CD4-positive, alpha-beta memory T cell (primary cell): ENCODE measurements at regions not wholly inside any gene's neighbourhood (a gene's known extent, or its start where the extent isn't known, plus 50 kb on each side); places are given as distances from the start of the nearest gene placed in this dataset.
"Not testable (repeated sequence)": the region's sequence is repeated elsewhere in the genome, so short reads cannot be mapped to it uniquely, and the experiment has no call there.

ENCODE experiments used
- CTCF ChIA-PET: fragments of 350-600 bp; sonication (Branson Sonifier 250); formaldehyde crosslinking; loops from one replicate; lab custom pipeline; 2021; ENCODE audit warnings: inconsistent platforms; ENCODE audit not compliant: partially characterized antibody; lab: Charles Lee
- POLR2A ChIA-PET: fragments of 350-600 bp; sonication (Branson Sonifier 250); formaldehyde crosslinking; loops from one replicate; lab custom pipeline; 2021; ENCODE audit not compliant: partially characterized antibody; lab: Charles Lee
- DNase-seq, 5 donors: peaks; one replicate each; pipeline versions ENCODE4 v3.0.0 to v3.0.0-alpha.2; 2020 to 2022; ENCODE audit warnings: mixed read lengths in 1 of 5
- H3K27ac ChIP-seq: one replicate; pipeline ENCODE4 v1.7.0; 2013; ENCODE audit warnings: low read depth, low read length
- H3K27me3 ChIP-seq: 2 replicates; pipeline ENCODE4 v1.7.0; 2013; ENCODE audit warnings: mild to moderate bottlenecking, low read length, moderate library complexity; ENCODE audit not compliant: insufficient read depth
- H3K36me3 ChIP-seq: 2 replicates; pipeline ENCODE4 v1.7.0; 2013; ENCODE audit warnings: mild to moderate bottlenecking, low read length, moderate library complexity; ENCODE audit not compliant: insufficient read depth
- H3K4me1 ChIP-seq: 2 replicates; pipeline ENCODE4 v1.7.0; 2013; ENCODE audit warnings: mild to moderate bottlenecking, low read length, moderate library complexity; ENCODE audit not compliant: insufficient read depth
- H3K4me3 ChIP-seq, 2 donors: one replicate each; pipeline ENCODE4 v1.7.0; 2013; ENCODE audit warnings: low read length in 2 of 2, mild to moderate bottlenecking in 1 of 2
- H3K9me3 ChIP-seq, 2 donors: one replicate each; pipeline ENCODE4 v1.7.0; 2013; ENCODE audit warnings: low read length in 2 of 2, control low read depth in 1 of 2; ENCODE audit not compliant: control insufficient read depth in 1 of 2
- H3K27ac Mint-ChIP-seq, 7 donors: one replicate each; pipeline ENCODE4 v1.8.0; 2020 to 2021; ENCODE audit warnings: mixed read lengths in 7 of 7, mild to moderate bottlenecking in 6 of 7, inconsistent platforms in 3 of 7, moderate library complexity in 3 of 7
- H3K27me3 Mint-ChIP-seq, 2 donors: one replicate each; pipeline ENCODE4 v1.8.0; 2020 to 2021; ENCODE audit warnings: mixed read lengths in 2 of 2
- H3K36me3 Mint-ChIP-seq, 2 donors: one replicate each; pipeline ENCODE4 v1.8.0; 2020 to 2021; ENCODE audit warnings: mixed read lengths in 2 of 2, inconsistent platforms in 1 of 2, mild to moderate bottlenecking in 1 of 2
- H3K4me1 Mint-ChIP-seq, 4 donors: one replicate each; pipeline ENCODE4 v1.8.0; 2020 to 2021; ENCODE audit warnings: mixed read lengths in 4 of 4, mild to moderate bottlenecking in 1 of 4
- H3K4me3 Mint-ChIP-seq, 8 donors: one replicate each; pipeline ENCODE4 v1.8.0; 2020 to 2021; ENCODE audit warnings: mixed read lengths in 8 of 8, mild to moderate bottlenecking in 7 of 8, moderate library complexity in 6 of 8, inconsistent platforms in 3 of 8
- H3K9me3 Mint-ChIP-seq, 8 donors: one replicate each; pipeline ENCODE4 v1.8.0; 2020 to 2021; ENCODE audit warnings: mixed read lengths in 8 of 8, mild to moderate bottlenecking in 5 of 8, inconsistent platforms in 3 of 8, moderate library complexity in 1 of 8
- intact Hi-C: fragments of 100-400 bp; cut with micrococcal nuclease; formaldehyde crosslinking; loops from one replicate; pipeline ENCODE4 v1.15.1; 2023

- H3K4me3 Mint-ChIP-seq, H3K4me1 Mint-ChIP-seq, intact Hi-C loops, H3K27ac ChIP-seq, H3K27me3 Mint-ChIP-seq, H3K36me3 Mint-ChIP-seq, POLR2A ChIA-PET, H3K9me3 ChIP-seq, CTCF ChIA-PET, H3K36me3 ChIP-seq, H3K27ac Mint-ChIP-seq, H3K4me1 ChIP-seq, H3K27me3 ChIP-seq, DNase-seq, H3K4me3 ChIP-seq: not testable (repeated sequence)
- H3K9me3 Mint-ChIP-seq: peaks cover 2 to 13% (median 7%) of the 10 kb centered on the region in 8 donors
Observed at GRCh38 chr21:9572782-9573181, 948.6 kb upstream of the TPTE start.

- intact Hi-C loops, H3K4me3 Mint-ChIP-seq, H3K9me3 Mint-ChIP-seq, H3K27me3 Mint-ChIP-seq, H3K27me3 ChIP-seq, H3K36me3 Mint-ChIP-seq, H3K4me3 ChIP-seq, H3K27ac ChIP-seq, H3K27ac Mint-ChIP-seq, POLR2A ChIA-PET, H3K9me3 ChIP-seq, H3K4me1 ChIP-seq, H3K36me3 ChIP-seq, H3K4me1 Mint-ChIP-seq, DNase-seq, CTCF ChIA-PET: not testable (repeated sequence)
Observed at GRCh38 chr21:9573528-9573927, 947.9 kb upstream of the TPTE start.

GRCh38 chr21:9579275-9579674 lies 942.1 kb upstream of the TPTE start:
- H3K27me3 Mint-ChIP-seq, POLR2A ChIA-PET, H3K4me1 Mint-ChIP-seq, H3K27me3 ChIP-seq, CTCF ChIA-PET, intact Hi-C loops, H3K36me3 Mint-ChIP-seq, DNase-seq, H3K27ac Mint-ChIP-seq, H3K9me3 Mint-ChIP-seq, H3K9me3 ChIP-seq, H3K4me3 Mint-ChIP-seq, H3K36me3 ChIP-seq, H3K4me1 ChIP-seq, H3K4me3 ChIP-seq, H3K27ac ChIP-seq: not testable (repeated sequence)

- H3K27me3 Mint-ChIP-seq, H3K4me1 ChIP-seq, H3K4me3 ChIP-seq, H3K27ac ChIP-seq, H3K36me3 ChIP-seq, H3K9me3 Mint-ChIP-seq, H3K9me3 ChIP-seq, H3K4me3 Mint-ChIP-seq, POLR2A ChIA-PET, H3K27ac Mint-ChIP-seq, H3K27me3 ChIP-seq, H3K4me1 Mint-ChIP-seq, H3K36me3 Mint-ChIP-seq, intact Hi-C loops, CTCF ChIA-PET: not testable (repeated sequence)
- peak in 1 of 5 donors; percentile 31 for DNase-seq
Observed at GRCh38 chr21:9587941-9588340, 933.4 kb upstream of the TPTE start.

DNA sequence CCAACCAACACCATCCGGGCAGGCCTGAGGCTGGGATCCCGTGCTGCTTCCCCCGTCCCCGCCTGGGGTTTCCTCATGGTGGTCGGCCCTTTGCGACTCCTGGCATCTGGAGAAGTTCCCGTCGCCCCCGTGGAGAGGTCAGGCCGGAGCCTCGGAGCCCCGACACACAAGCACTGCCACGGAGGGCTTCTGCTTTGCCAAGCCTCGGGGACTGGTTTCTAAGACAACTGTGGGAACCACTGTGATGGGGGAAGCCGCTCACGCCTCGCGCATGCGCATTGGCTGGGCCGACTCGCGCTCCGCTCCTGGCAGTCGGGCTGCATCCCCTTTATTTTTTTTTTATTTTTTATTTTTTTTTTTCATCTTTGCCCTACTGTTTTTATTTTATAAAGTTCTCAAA lies 928.8 kb upstream of the TPTE start:
- H3K27me3 Mint-ChIP-seq, H3K27ac Mint-ChIP-seq: not testable (repeated sequence)

GRCh38 chr21:9593646-9594045 lies 927.7 kb upstream of the TPTE start:
- H3K4me3 ChIP-seq, DNase-seq, H3K27ac ChIP-seq, H3K4me1 Mint-ChIP-seq, H3K9me3 Mint-ChIP-seq, CTCF ChIA-PET, POLR2A ChIA-PET, H3K27me3 ChIP-seq, intact Hi-C loops, H3K27ac Mint-ChIP-seq, H3K27me3 Mint-ChIP-seq, H3K36me3 Mint-ChIP-seq, H3K4me3 Mint-ChIP-seq, H3K4me1 ChIP-seq, H3K36me3 ChIP-seq, H3K9me3 ChIP-seq: not testable (repeated sequence)

More for the DNA sequence above, 928.8 kb upstream of the TPTE start:
- POLR2A ChIA-PET, H3K4me3 ChIP-seq, H3K4me1 Mint-ChIP-seq, H3K4me3 Mint-ChIP-seq, H3K9me3 Mint-ChIP-seq, intact Hi-C loops, H3K9me3 ChIP-seq, H3K36me3 ChIP-seq, H3K4me1 ChIP-seq, H3K36me3 Mint-ChIP-seq, H3K27me3 ChIP-seq, CTCF ChIA-PET, H3K27ac ChIP-seq: not testable (repeated sequence)
- DNase-seq: peak in 1 of 5 donors; percentile 16

DNA sequence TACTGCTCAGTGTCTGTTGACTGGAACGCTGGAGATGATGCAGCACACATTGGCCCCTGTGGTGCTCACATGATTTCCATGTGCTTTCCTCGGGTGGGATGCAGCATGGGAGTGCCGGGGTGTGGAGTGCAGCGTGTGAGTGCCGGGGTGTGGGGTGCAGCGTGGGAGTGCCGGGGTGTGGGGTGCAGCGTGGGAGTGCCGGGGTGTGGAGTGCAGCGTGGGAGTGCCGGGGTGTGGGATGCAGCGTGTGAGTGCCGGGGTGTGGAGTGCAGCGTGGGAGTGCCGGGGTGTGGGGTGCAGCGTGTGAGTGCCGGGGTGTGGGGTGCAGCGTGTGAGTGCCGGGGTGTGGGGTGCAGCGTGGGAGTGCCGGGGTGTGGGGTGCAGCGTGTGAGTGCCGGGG lies 907.4 kb upstream of the TPTE start:
- CTCF ChIA-PET, H3K9me3 Mint-ChIP-seq, H3K36me3 Mint-ChIP-seq: not testable (repeated sequence)

GRCh38 chr21:9621121-9621793 lies 900.1 kb upstream of the TPTE start:
- H3K36me3 Mint-ChIP-seq, DNase-seq, H3K27ac ChIP-seq, H3K36me3 ChIP-seq, intact Hi-C loops, H3K4me3 ChIP-seq, H3K27me3 Mint-ChIP-seq, H3K4me1 Mint-ChIP-seq, H3K27ac Mint-ChIP-seq, H3K4me1 ChIP-seq, CTCF ChIA-PET, H3K27me3 ChIP-seq, POLR2A ChIA-PET, H3K9me3 ChIP-seq, H3K4me3 Mint-ChIP-seq, H3K9me3 Mint-ChIP-seq: not testable (repeated sequence)

More for the DNA sequence above, 907.4 kb upstream of the TPTE start:
- intact Hi-C loops, DNase-seq, H3K27me3 Mint-ChIP-seq, H3K27ac ChIP-seq, H3K4me3 Mint-ChIP-seq, H3K36me3 ChIP-seq, H3K4me1 Mint-ChIP-seq, H3K4me3 ChIP-seq, POLR2A ChIA-PET, H3K27ac Mint-ChIP-seq, H3K4me1 ChIP-seq, H3K9me3 ChIP-seq, H3K27me3 ChIP-seq: not testable (repeated sequence)
